Tibial artery (tissue), 4 donors: ENCODE measurements at regions not wholly inside any gene's neighbourhood (a gene's known extent, or its start where the extent isn't known, plus 50 kb on each side); places are given as distances from the start of the nearest gene placed in this dataset.

Experiments used
- DNase-seq, 2 donors: peaks; one replicate each; pipeline ENCODE4 v3.0.0-alpha.2; 2019
- H3K27ac ChIP-seq, 2 donors: fragments of 200-600 bp; sonication (generic) in 1 of 2; 1 replicate in 1 of 2; 2 replicates in 1 of 2; pipeline ENCODE4 v1.5.1; 2018 to 2019; ENCODE audit warnings: mild to moderate bottlenecking in 1 of 2
- H3K27me3 ChIP-seq, 2 donors: fragments of 200-600 bp; sonication (generic) in 1 of 2; one replicate each; pipeline versions ENCODE4 v1.5.1 to v1.6.0; 2016 to 2019
- H3K36me3 ChIP-seq, 3 donors: fragments of 200-600 bp; sonication (generic) in 2 of 3; one replicate each; pipeline ENCODE4 v1.5.1; 2016 to 2019; ENCODE audit warnings: mild to moderate bottlenecking in 2 of 3
- H3K4me1 ChIP-seq, 4 donors: fragments of 200-600 bp; sonication (generic) in 2 of 4; 1 replicate in 3 of 4; 2 replicates in 1 of 4; pipeline ENCODE4 v1.5.1; 2016 to 2019
- H3K4me3 ChIP-seq, 2 donors: fragments of 200-600 bp; sonication (generic) in 1 of 2; 1 replicate in 1 of 2; 2 replicates in 1 of 2; pipeline ENCODE4 v1.5.1; 2018 to 2019; ENCODE audit warnings: mild to moderate bottlenecking in 2 of 2
- H3K9me3 ChIP-seq, 3 donors: fragments of 200-600 bp; sonication (generic) in 1 of 3; one replicate each; pipeline ENCODE4 v1.5.1; 2016 to 2019
- CTCF ChIP-seq, 2 experiments: fragments of 200-600 bp in 1 of 2; fragments of 450-650 bp in 1 of 2; IDR thresholded peaks; one replicate each; pipeline ENCODE4 v1.5.1; 2017 to 2019; ENCODE audit warnings: antibody characterized with exemption in 2 of 2, mild to moderate bottlenecking in 1 of 2, moderate library complexity in 1 of 2
- intact Hi-C: fragments of 100-400 bp; cut with DNase I; formaldehyde crosslinking; loops from one replicate; pipeline ENCODE4 v1.15.0; 2023; ENCODE audit warnings: low total_unique reads

GRCh38 chr3:81985996-81986723 is 224.7 kb upstream of the GBE1 start:
- intact Hi-C loops: no loop called here
- H3K27me3 ChIP-seq: no peaks in the 10 kb centered on the region

GRCh38 chr3:81983382-81983781 is 221.9 kb upstream of the GBE1 start:
- no peak for DNase-seq
- no peak for TF ChIP-seq CTCF (IDR thresholded peaks at IDR 0.05)
- H3K36me3 ChIP-seq: no peaks in the 10 kb centered on the region
- H3K4me3 ChIP-seq: no peak overlapping the region
- no peaks in the 10 kb centered on the region for H3K4me1 ChIP-seq
- no peak overlapping the region for H3K27ac ChIP-seq
- no peaks in the 10 kb centered on the region for H3K27me3 ChIP-seq
- intact Hi-C loops: no loop called here
- H3K9me3 ChIP-seq: no peaks in the 10 kb centered on the region

More at GRCh38 chr3:81985996-81986723, 224.7 kb upstream of the GBE1 start:
- Histone ChIP-seq H3K36me3 (no peaks in the 10 kb centered on the region), H3K4me3 (no peak overlapping the region), H3K27ac (no peak overlapping the region), H3K9me3 (no peaks in the 10 kb centered on the region), H3K4me1 (no peaks in the 10 kb centered on the region)
- TF ChIP-seq CTCF (IDR thresholded peaks at IDR 0.05): no peak
- no peak for DNase-seq

GRCh38 chr3:81980596-81981494 is 219.4 kb upstream of the GBE1 start:
- intact Hi-C loops: no loop called here
- Histone ChIP-seq H3K4me1 (no peaks in the 10 kb centered on the region), H3K9me3 (no peaks in the 10 kb centered on the region), H3K27ac (no peak overlapping the region), H3K27me3 (no peaks in the 10 kb centered on the region), H3K4me3 (no peak overlapping the region), H3K36me3 (no peaks in the 10 kb centered on the region)
- no peak for TF ChIP-seq CTCF (IDR thresholded peaks at IDR 0.05)
- no peak for DNase-seq

GRCh38 chr3:81974751-81975150 is 213.3 kb upstream of the GBE1 start:
- H3K4me1 ChIP-seq: no peaks in the 10 kb centered on the region
- no peak for DNase-seq
- no peaks in the 10 kb centered on the region for H3K27me3 ChIP-seq
- no peaks in the 10 kb centered on the region for H3K36me3 ChIP-seq
- no peak overlapping the region for H3K4me3 ChIP-seq
- H3K9me3 ChIP-seq: no peaks in the 10 kb centered on the region
- intact Hi-C loops: no loop called here
- no peak for TF ChIP-seq CTCF (IDR thresholded peaks at IDR 0.05)
- no peak overlapping the region for H3K27ac ChIP-seq

- no peak overlapping the region for H3K4me3 ChIP-seq
- H3K27ac ChIP-seq: no peak overlapping the region
- no peak for DNase-seq
- no peaks in the 10 kb centered on the region for H3K27me3 ChIP-seq
- no peaks in the 10 kb centered on the region for H3K4me1 ChIP-seq
- intact Hi-C loops: no loop called here
- no peaks in the 10 kb centered on the region for H3K9me3 ChIP-seq
- no peak for TF ChIP-seq CTCF (IDR thresholded peaks at IDR 0.05)
- no peaks in the 10 kb centered on the region for H3K36me3 ChIP-seq
These were observed 207.2 kb upstream of the GBE1 start for GRCh38 chr3:81968658-81969057.
